Type B pancreatic cell (in vitro differentiated cells): ENCODE measurements at regions not wholly inside any gene's neighbourhood (a gene's known extent, or its start where the extent isn't known, plus 50 kb on each side); places are given as distances from the start of the nearest gene placed in this dataset.

Source experiments
- DNase-seq: peaks from one replicate; pipeline ENCODE4 v3.0.0; 2021; ENCODE audit warnings: mixed read lengths; ENCODE audit not compliant: unreplicated experiment; ENCODE audit errors: extremely low spot score
- H3K27ac Mint-ChIP-seq: 2 replicates; pipeline ENCODE4 v1.8.0; 2021; ENCODE audit warnings: mild to moderate bottlenecking, mixed read lengths
- H3K27me3 Mint-ChIP-seq: 2 replicates; pipeline ENCODE4 v1.8.0; 2021; ENCODE audit warnings: mixed read lengths
- H3K36me3 Mint-ChIP-seq: 2 replicates; pipeline ENCODE4 v1.8.0; 2021; ENCODE audit warnings: mixed read lengths
- H3K4me1 Mint-ChIP-seq: one replicate; pipeline ENCODE4 v1.8.0; 2021; ENCODE audit warnings: mixed read lengths; ENCODE audit not compliant: unreplicated experiment
- H3K4me3 Mint-ChIP-seq: 2 replicates; pipeline ENCODE4 v1.8.0; 2021; ENCODE audit warnings: mild to moderate bottlenecking, mixed read lengths
- H3K9me3 Mint-ChIP-seq: 2 replicates; pipeline ENCODE4 v1.8.0; 2021; ENCODE audit warnings: mixed read lengths
- TF ChIP-seq, protein P1 (sequence below): fragments of 200-600 bp; sonication (generic); conservative IDR thresholded peaks from 2 replicates; pipeline ENCODE4 v1.5.0; 2021; ENCODE audit warnings: antibody characterized with exemption, mild to moderate bottlenecking

- Mint-ChIP-seq H3K27me3 (no peaks in the 10 kb centered on the region), H3K4me1 (no peaks in the 10 kb centered on the region), H3K27ac (no peak overlapping the region), H3K9me3 (no peaks in the 10 kb centered on the region), H3K4me3 (no peak overlapping the region), H3K36me3 (no peaks in the 10 kb centered on the region)
- TF ChIP-seq, protein P1, sequence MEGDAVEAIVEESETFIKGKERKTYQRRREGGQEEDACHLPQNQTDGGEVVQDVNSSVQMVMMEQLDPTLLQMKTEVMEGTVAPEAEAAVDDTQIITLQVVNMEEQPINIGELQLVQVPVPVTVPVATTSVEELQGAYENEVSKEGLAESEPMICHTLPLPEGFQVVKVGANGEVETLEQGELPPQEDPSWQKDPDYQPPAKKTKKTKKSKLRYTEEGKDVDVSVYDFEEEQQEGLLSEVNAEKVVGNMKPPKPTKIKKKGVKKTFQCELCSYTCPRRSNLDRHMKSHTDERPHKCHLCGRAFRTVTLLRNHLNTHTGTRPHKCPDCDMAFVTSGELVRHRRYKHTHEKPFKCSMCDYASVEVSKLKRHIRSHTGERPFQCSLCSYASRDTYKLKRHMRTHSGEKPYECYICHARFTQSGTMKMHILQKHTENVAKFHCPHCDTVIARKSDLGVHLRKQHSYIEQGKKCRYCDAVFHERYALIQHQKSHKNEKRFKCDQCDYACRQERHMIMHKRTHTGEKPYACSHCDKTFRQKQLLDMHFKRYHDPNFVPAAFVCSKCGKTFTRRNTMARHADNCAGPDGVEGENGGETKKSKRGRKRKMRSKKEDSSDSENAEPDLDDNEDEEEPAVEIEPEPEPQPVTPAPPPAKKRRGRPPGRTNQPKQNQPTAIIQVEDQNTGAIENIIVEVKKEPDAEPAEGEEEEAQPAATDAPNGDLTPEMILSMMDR, result no peak
- DNase-seq, result no peak
Measured at GRCh38 chr9:80233906-80234305, 662.1 kb downstream of the TLE4 start.

- H3K9me3 Mint-ChIP-seq, result no peaks in the 10 kb centered on the region
- TF ChIP-seq, protein P1, result no peak
- no peak for DNase-seq
- H3K4me1 Mint-ChIP-seq, result no peaks in the 10 kb centered on the region
- H3K27ac Mint-ChIP-seq, result no peak overlapping the region
- H3K36me3 Mint-ChIP-seq, result no peaks in the 10 kb centered on the region
- H3K4me3 Mint-ChIP-seq, result no peak overlapping the region
- no peaks in the 10 kb centered on the region for H3K27me3 Mint-ChIP-seq
Measured at GRCh38 chr9:80233102-80233843, 661.5 kb downstream of the TLE4 start.

GRCh38 chr9:80231318-80232236, 659.8 kb downstream of the TLE4 start:
- no peaks in the 10 kb centered on the region for H3K4me1 Mint-ChIP-seq
- no peak overlapping the region for H3K4me3 Mint-ChIP-seq
- TF ChIP-seq, protein P1, result no peak
- peaks cover 14% of the 10 kb centered on the region for H3K9me3 Mint-ChIP-seq
- no peaks in the 10 kb centered on the region for H3K36me3 Mint-ChIP-seq
- no peak for DNase-seq
- no peaks in the 10 kb centered on the region for H3K27me3 Mint-ChIP-seq
- H3K27ac Mint-ChIP-seq, result no peak overlapping the region

DNA sequence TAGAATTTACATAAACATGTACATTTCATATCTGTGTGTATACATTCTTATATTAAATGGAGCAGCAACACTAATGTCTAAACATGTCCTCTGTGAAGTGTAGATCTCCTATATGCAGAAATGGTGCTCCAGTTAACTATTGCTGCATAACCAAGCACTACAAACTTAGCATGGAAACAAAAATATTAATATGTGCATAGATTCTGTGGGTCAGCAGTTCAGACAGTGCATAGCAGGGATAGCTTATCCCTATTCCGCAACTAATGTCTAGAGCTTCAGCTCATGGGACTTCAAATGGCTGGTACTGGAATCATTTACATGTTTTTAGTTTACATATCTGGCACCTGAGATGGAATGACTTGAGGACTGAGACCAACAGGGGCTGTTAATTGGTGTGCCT, 652.1 kb downstream of the TLE4 start:
- Mint-ChIP-seq H3K27me3 (no peaks in the 10 kb centered on the region), H3K27ac (no peak overlapping the region)
- TF ChIP-seq, protein P1, result no peak

GRCh38 chr9:80222466-80223169, 650.9 kb downstream of the TLE4 start:
- Mint-ChIP-seq H3K27me3 (no peaks in the 10 kb centered on the region), H3K27ac (no peak overlapping the region), H3K4me1 (no peaks in the 10 kb centered on the region), H3K9me3 (peaks cover 16% of the 10 kb centered on the region), H3K36me3 (no peaks in the 10 kb centered on the region), H3K4me3 (no peak overlapping the region)
- TF ChIP-seq, protein P1, result no peak
- no peak for DNase-seq

More for the DNA sequence above, 652.1 kb downstream of the TLE4 start:
- Mint-ChIP-seq H3K4me1 (no peaks in the 10 kb centered on the region), H3K4me3 (no peak overlapping the region), H3K36me3 (no peaks in the 10 kb centered on the region), H3K9me3 (peaks cover 19% of the 10 kb centered on the region)
- no peak for DNase-seq
